ENCODE measurements at regions not wholly inside any gene's neighbourhood (a gene's known extent, or its start where the extent isn't known, plus 50 kb on each side); places are given as distances from the start of the nearest gene placed in this dataset.

- no peak for DNase-seq (ENCODE audit: low spot score)
Observed at GRCh38 chr17:15894913-15895658, 49.8 kb upstream of the ADORA2B start.

All from hepatic stellate cell (primary cell).